Stomach (tissue), 8 donors: ENCODE measurements at regions not wholly inside any gene's neighbourhood (a gene's known extent, or its start where the extent isn't known, plus 50 kb on each side); places are given as distances from the start of the nearest gene placed in this dataset.

Experiments
- DNase-seq, 2 donors: peaks; one replicate each; pipeline versions ENCODE4 v3.0.0 to v3.0.0-alpha.2; 2013 to 2019
- H3K27ac ChIP-seq, 5 donors: fragments of 200-600 bp in 4 of 5; sonication (generic) in 4 of 5; one replicate each; pipeline ENCODE4 v1.5.1; 2013 to 2019; ENCODE audit warnings: mild to moderate bottlenecking in 1 of 5, moderate library complexity in 1 of 5
- H3K27me3 ChIP-seq, 3 donors: fragments of 200-600 bp; sonication (generic); one replicate each; pipeline ENCODE4 v1.5.1; 2017 to 2019; ENCODE audit warnings: mixed run types in 1 of 3
- H3K36me3 ChIP-seq, 4 donors: fragments of 200-600 bp; sonication (generic); 1 replicate in 3 of 4; 2 replicates in 1 of 4; pipeline ENCODE4 v1.5.1; 2016 to 2019
- H3K4me1 ChIP-seq, 4 donors: fragments of 200-600 bp; sonication (generic); one replicate each; pipeline ENCODE4 v1.5.1; 2016 to 2019
- H3K4me3 ChIP-seq, 4 donors: fragments of 200-600 bp; sonication (generic) in 3 of 4; one replicate each; pipeline ENCODE4 v1.5.1; 2016 to 2019; ENCODE audit warnings: mild to moderate bottlenecking in 1 of 4
- H3K9me3 ChIP-seq, 4 donors: fragments of 200-600 bp; sonication (generic); one replicate each; pipeline ENCODE4 v1.5.1; 2016 to 2019
- EP300 ChIP-seq: sonication (generic); formaldehyde crosslinking; IDR thresholded peaks from one replicate; pipeline ENCODE4 v1.6.1; 2017; ENCODE audit warnings: antibody characterized with exemption
- POLR2A ChIP-seq, 4 donors: fragments of 450-650 bp; IDR thresholded peaks; one replicate each; pipeline ENCODE4 v1.6.1; 2016; ENCODE audit warnings: antibody characterized with exemption in 4 of 4, control low read depth in 2 of 4, mild to moderate bottlenecking in 1 of 4, moderate library complexity in 1 of 4
- POLR2AphosphoS5 ChIP-seq, 3 donors: sonication (generic); formaldehyde crosslinking; IDR thresholded peaks; one replicate each; pipeline ENCODE4 v1.6.1; 2016; ENCODE audit warnings: antibody characterized with exemption in 3 of 3
- WGBS, 5 donors: extraction: QIAGEN DNeasy Blood & Tissue Kit in 3 of 5; methylation state at CpG; one replicate each; pipeline versions ENCODE4 v1.1.5 to v1.1.7; 2013 to 2018; 5-methylcytosine and 5-hydroxymethylcytosine counted together
- intact Hi-C: fragments of 100-400 bp; cut with DNase I; formaldehyde crosslinking; loops from one replicate; pipeline ENCODE4 v1.15.1; 2023; ENCODE audit warnings: low total_unique reads
- TF ChIP-seq, protein P1 (sequence below), 7 experiments: fragments of 450-650 bp in 4 of 7; fragments of 200-600 bp in 3 of 7; sonication (generic) in 3 of 7; IDR thresholded peaks; one replicate each; pipeline ENCODE4 v1.5.1; 2016 to 2019; ENCODE audit warnings: antibody characterized with exemption in 7 of 7, control low read depth in 2 of 7, mild to moderate bottlenecking in 1 of 7
- donor health status: healthy with polysubstance abuse.
- donor health status: Bipolar disorder and iron deficiency.
- donor health status: healthy.

DNA sequence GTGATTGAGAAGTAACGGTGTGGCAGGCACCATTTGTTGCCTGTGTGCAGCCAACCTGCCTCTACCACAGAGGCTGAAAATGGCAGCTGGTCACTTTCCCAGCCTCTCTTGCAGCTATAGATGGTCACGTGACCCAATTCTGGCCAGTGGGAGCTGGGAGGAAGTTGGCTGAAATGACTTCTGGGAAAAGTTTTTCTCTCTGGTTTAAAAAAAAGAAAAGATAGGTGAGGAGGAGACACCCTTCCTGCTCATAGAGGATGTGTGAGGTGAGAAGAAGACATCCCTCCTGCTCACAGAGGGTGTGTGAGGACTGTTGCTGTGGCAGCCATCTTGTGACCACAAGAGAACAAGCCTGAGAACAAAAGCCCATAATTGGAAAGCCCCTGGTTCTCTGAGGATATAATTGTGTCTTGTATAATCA, 122.8 kb downstream of the SYF2 start:
- no peak for TF ChIP-seq EP300
- TF ChIP-seq, protein P1, sequence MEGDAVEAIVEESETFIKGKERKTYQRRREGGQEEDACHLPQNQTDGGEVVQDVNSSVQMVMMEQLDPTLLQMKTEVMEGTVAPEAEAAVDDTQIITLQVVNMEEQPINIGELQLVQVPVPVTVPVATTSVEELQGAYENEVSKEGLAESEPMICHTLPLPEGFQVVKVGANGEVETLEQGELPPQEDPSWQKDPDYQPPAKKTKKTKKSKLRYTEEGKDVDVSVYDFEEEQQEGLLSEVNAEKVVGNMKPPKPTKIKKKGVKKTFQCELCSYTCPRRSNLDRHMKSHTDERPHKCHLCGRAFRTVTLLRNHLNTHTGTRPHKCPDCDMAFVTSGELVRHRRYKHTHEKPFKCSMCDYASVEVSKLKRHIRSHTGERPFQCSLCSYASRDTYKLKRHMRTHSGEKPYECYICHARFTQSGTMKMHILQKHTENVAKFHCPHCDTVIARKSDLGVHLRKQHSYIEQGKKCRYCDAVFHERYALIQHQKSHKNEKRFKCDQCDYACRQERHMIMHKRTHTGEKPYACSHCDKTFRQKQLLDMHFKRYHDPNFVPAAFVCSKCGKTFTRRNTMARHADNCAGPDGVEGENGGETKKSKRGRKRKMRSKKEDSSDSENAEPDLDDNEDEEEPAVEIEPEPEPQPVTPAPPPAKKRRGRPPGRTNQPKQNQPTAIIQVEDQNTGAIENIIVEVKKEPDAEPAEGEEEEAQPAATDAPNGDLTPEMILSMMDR (IDR thresholded peaks at IDR 0.05), result no peak
- TF ChIP-seq POLR2AphosphoS5 (IDR thresholded peaks at IDR 0.05), result no peak
- no peak for TF ChIP-seq POLR2A (IDR thresholded peaks at IDR 0.05)
- Histone ChIP-seq H3K9me3 (peaks cover 4 to 11% (median 9%) of the 10 kb centered on the region in 4 donors), H3K4me3 (no peak overlapping the region), H3K4me1 (no peaks in the 10 kb centered on the region), H3K27ac (no peak overlapping the region), H3K36me3 (no peaks in the 10 kb centered on the region), H3K27me3 (peaks cover 0 to 44% (median 13%) of the 10 kb centered on the region in 3 donors)
- intact Hi-C loops, result no loop called here
- WGBS, 5 donors, result 87 to 100% (median 93%) methylated on average over 2 of the region's 2 CpGs
- DNase-seq, result no peak

DNA sequence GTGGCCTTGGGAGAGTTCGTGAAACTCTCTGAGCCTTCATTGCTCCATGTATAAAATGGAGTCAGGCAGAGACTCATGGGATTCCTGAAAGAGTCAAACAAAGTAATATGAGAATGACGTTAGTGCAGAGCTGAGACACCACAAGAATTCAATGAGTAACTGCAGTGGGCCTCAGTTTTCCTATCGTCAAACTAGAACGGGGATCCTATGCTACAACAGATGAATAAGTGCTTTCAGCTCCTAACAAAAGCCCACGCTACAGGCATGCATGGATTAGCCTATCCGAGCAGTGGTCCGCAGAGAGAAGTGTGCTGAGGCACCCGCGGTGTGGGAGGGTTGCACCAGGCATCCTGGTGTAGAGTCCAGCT, 124.7 kb downstream of the SYF2 start:
- no peak for DNase-seq
- H3K9me3 ChIP-seq, result peaks cover 4 to 11% (median 9%) of the 10 kb centered on the region in 4 donors
- TF ChIP-seq POLR2AphosphoS5 (IDR thresholded peaks at IDR 0.05) (no peak), POLR2A (IDR thresholded peaks at IDR 0.05) (no peak), EP300 (no peak)
- TF ChIP-seq, protein P1 (IDR thresholded peaks at IDR 0.05), result no peak
- no peak overlapping the region for H3K27ac ChIP-seq
- intact Hi-C loops, result no loop called here
- no peaks in the 10 kb centered on the region for H3K36me3 ChIP-seq
- H3K4me3 ChIP-seq, result no peak overlapping the region
- H3K4me1 ChIP-seq, result no peaks in the 10 kb centered on the region
- WGBS, 5 donors, result 86 to 91% (median 90%) methylated on average over 8 to 9 of the region's 9 CpGs
- H3K27me3 ChIP-seq, result peaks cover 0 to 59% (median 13%) of the 10 kb centered on the region in 3 donors

DNA sequence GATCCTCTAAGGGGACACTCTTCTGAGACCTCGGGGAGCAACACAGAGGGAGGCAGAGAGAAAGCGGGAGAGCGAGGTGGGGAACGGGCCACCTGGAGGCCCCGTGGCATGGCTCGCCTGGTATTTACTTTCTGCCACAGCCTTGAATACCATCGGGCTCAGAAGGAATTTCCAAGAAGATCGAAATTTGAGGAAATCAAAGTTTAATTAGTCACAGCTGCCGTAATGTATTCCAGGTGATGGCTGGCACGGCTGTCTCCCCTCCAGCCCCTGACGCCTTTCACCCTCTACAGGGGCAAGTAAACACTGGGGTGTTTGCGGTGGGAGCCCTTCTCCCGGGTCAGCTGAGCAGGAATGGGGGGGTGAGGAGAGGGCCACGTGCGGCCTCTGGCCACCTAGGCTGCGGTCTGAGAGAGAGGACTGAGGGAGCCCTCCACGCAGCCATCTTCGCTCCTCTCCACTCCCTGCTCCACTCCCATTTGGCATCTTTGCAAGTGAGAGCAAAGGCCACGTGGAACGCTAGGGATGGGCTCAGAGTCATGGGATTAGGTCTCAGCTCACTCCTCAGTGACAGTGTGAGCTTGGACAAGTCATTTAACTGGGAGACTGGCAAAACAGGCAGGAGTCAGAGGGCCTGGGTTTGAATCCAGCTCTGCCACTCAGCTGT, 125.2 kb downstream of the SYF2 start:
- peaks cover 0 to 64% (median 13%) of the 10 kb centered on the region in 3 donors for H3K27me3 ChIP-seq
- WGBS, 5 donors, result 35 to 61% (median 46%) methylated on average over 19 to 20 of the region's 20 CpGs
- TF ChIP-seq POLR2A (IDR thresholded peaks at IDR 0.05) (no peak), POLR2AphosphoS5 (IDR thresholded peaks at IDR 0.05) (no peak), EP300 (no peak)
- TF ChIP-seq, protein P1 (IDR thresholded peaks at IDR 0.05), result no peak
- peaks cover 4 to 11% (median 9%) of the 10 kb centered on the region in 4 donors for H3K9me3 ChIP-seq
- intact Hi-C loops, result no loop called here
- no peak overlapping the region for H3K4me3 ChIP-seq
- DNase-seq, result no peak
- H3K4me1 ChIP-seq, result no peaks in the 10 kb centered on the region
- no peaks in the 10 kb centered on the region for H3K36me3 ChIP-seq
- no peak overlapping the region for H3K27ac ChIP-seq

DNA sequence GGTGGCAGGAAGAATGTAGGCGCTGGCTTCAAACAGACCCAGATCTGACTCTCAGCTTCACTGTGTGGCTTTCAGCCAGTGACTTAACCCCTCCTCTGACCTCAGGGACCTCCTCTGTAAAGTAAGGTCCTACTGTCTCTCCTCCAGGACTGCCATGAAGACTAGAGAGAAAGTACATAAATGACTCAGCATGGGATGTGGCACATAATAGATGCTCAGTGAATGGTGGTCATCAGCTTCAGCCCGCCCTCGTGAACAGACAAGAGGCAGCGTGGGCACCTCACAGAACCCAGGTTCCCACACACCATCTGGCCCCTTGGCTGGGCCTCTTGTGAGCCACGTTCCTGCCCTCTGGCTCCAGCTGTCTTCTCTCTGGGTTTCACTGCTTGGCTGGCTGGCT, 126.0 kb downstream of the SYF2 start:
- no peak for DNase-seq
- H3K9me3 ChIP-seq, result peaks cover 4 to 11% (median 9%) of the 10 kb centered on the region in 4 donors
- WGBS, 5 donors, result 61 to 74% (median 71%) methylated on average over 5 of the region's 5 CpGs
- TF ChIP-seq, protein P1 (IDR thresholded peaks at IDR 0.05), result no peak
- no peak overlapping the region for H3K27ac ChIP-seq
- intact Hi-C loops, result no loop called here
- no peak overlapping the region for H3K4me3 ChIP-seq
- peaks cover 0 to 62% (median 13%) of the 10 kb centered on the region in 3 donors for H3K27me3 ChIP-seq
- no peaks in the 10 kb centered on the region for H3K36me3 ChIP-seq
- H3K4me1 ChIP-seq, result peaks cover 0 to 4% (median 0%) of the 10 kb centered on the region in 4 donors
